H1 (cell line): ENCODE measurements at regions not wholly inside any gene's neighbourhood (a gene's known extent, or its start where the extent isn't known, plus 50 kb on each side); places are given as distances from the start of the nearest gene placed in this dataset.
A peak's percentile ranks its signal among the peaks of the same experiment; 100 is the strongest.

Source experiments
- CTCF ChIA-PET: fragments of 300-600 bp; sonication (Branson Sonifier 250); formaldehyde crosslinking; loops from one replicate; lab custom pipeline; 2021; ENCODE audit not compliant: partially characterized antibody; lab: Charles Lee
- POLR2A ChIA-PET: fragments of 300-600 bp; sonication (Branson Sonifier 250); formaldehyde crosslinking; loops from one replicate; lab custom pipeline; 2021; ENCODE audit warnings: inconsistent platforms; ENCODE audit not compliant: partially characterized antibody; lab: Charles Lee
- DNase-seq, 2 experiments: peaks; one replicate each; pipeline versions ENCODE4 v3.0.0 to v3.0.0-alpha.2; 2010 to 2022; ENCODE audit warnings: low spot score in 2 of 2, low read depth in 1 of 2, mixed read lengths in 1 of 2
- FAIRE-seq: peaks from 2 replicates; lab custom pipeline; 2011; peaks lifted over from hg19 to GRCh38; lab: Jason Lieb, UNC
- H2AFZ ChIP-seq: 2 replicates; pipeline ENCODE4 v1.8.1; 2012; ENCODE audit warnings: low read length, inconsistent platforms
- H2AK5ac ChIP-seq: 2 replicates; pipeline ENCODE4 v1.6.1; 2013; ENCODE audit warnings: low read depth, low read length
- H2BK120ac ChIP-seq: replicated peaks from 2 replicates; pipeline ENCODE3; 2013; ENCODE audit warnings: low read depth, low read length, inconsistent platforms
- H2BK12ac ChIP-seq: 2 replicates; pipeline ENCODE4 v1.6.1; 2013; ENCODE audit warnings: low read depth, low read length
- H2BK15ac ChIP-seq: 2 replicates; pipeline ENCODE4 v1.6.1; 2013; ENCODE audit warnings: low read length
- H2BK20ac ChIP-seq: 2 replicates; pipeline ENCODE4 v1.6.1; 2013; ENCODE audit warnings: low read length
- H2BK5ac ChIP-seq: 2 replicates; pipeline ENCODE4 v1.6.1; 2013; ENCODE audit warnings: low read depth, low read length
- H3K14ac ChIP-seq: 2 replicates; pipeline ENCODE4 v1.6.1; 2013; ENCODE audit warnings: inconsistent platforms; ENCODE audit not compliant: insufficient read length
- H3K18ac ChIP-seq: 2 replicates; pipeline ENCODE4 v1.6.1; 2013; ENCODE audit warnings: low read length; ENCODE audit errors: extremely low read depth
- H3K23ac ChIP-seq: 2 replicates; pipeline ENCODE4 v1.6.1; 2013; ENCODE audit warnings: inconsistent platforms; ENCODE audit not compliant: insufficient read length
- H3K23me2 ChIP-seq: 2 replicates; pipeline ENCODE4 v1.6.1; 2013; ENCODE audit warnings: low read depth, low read length
- H3K27ac ChIP-seq: 2 replicates; pipeline ENCODE4 v1.6.1; 2011; ENCODE audit warnings: low read depth, low read length, inconsistent platforms
- H3K27me3 ChIP-seq, 4 experiments: replicated peaks in 1 of 4; 1 replicate in 1 of 4; 2 replicates in 3 of 4; pipeline versions ENCODE4 v1.6.1 to v1.8.1; 2011 to 2013; ENCODE audit warnings: low read length in 3 of 4, mild to moderate bottlenecking in 3 of 4, inconsistent platforms in 2 of 4, mixed read lengths in 2 of 4, moderate library complexity in 1 of 4; ENCODE audit not compliant: control insufficient read depth in 3 of 4, insufficient read depth in 3 of 4; ENCODE audit errors: extremely low read depth in 1 of 4
- H3K36me3 ChIP-seq, 4 experiments: 2 replicates each; pipeline versions ENCODE4 v1.6.1 to v1.8.1; 2011 to 2013; ENCODE audit warnings: mild to moderate bottlenecking in 4 of 4, low read length in 3 of 4, moderate library complexity in 2 of 4, control low read depth in 1 of 4, inconsistent platforms in 1 of 4; ENCODE audit not compliant: insufficient read depth in 4 of 4, control insufficient read depth in 2 of 4
- H3K4ac ChIP-seq: replicated peaks from 2 replicates; pipeline ENCODE3; 2013; ENCODE audit warnings: low read length, low read depth, mixed read lengths, inconsistent platforms; ENCODE audit not compliant: insufficient read length
- H3K4me1 ChIP-seq, 4 experiments: replicated peaks in 1 of 4; 1 replicate in 1 of 4; 2 replicates in 3 of 4; pipeline versions ENCODE4 v1.6.1 to v1.8.1; 2011 to 2013; ENCODE audit warnings: low read length in 3 of 4, inconsistent platforms in 2 of 4, mixed read lengths in 1 of 4; ENCODE audit not compliant: insufficient read depth in 4 of 4, control insufficient read depth in 3 of 4
- H3K4me2 ChIP-seq, 2 experiments: 2 replicates each; pipeline versions ENCODE4 v1.6.1 to v1.8.1; 2011 to 2013; ENCODE audit warnings: low read depth in 2 of 2, low read length in 2 of 2, control low read depth in 1 of 2, inconsistent platforms in 1 of 2, mild to moderate bottlenecking in 1 of 2; ENCODE audit not compliant: insufficient read depth in 1 of 2
- H3K4me3 ChIP-seq, 4 experiments: fragments of 200-600, 300-600 bp in 1 of 4; sonication (generic), shearing (Covaris generic), sonication (Bioruptor Twin) in 1 of 4; 2 replicates each; pipeline versions ENCODE4 v1.5.1 to v1.8.1; 2011 to 2016; ENCODE audit warnings: low read length in 4 of 4, low read depth in 3 of 4, control low read depth in 2 of 4, inconsistent platforms in 2 of 4, mild to moderate bottlenecking in 2 of 4, mixed read lengths in 1 of 4, moderate library complexity in 1 of 4; ENCODE audit not compliant: insufficient read depth in 2 of 4; ENCODE audit errors: extremely low read depth in 1 of 4
- H3K56ac ChIP-seq: replicated peaks from 2 replicates; pipeline ENCODE3; 2013; ENCODE audit warnings: low read depth, mild to moderate bottlenecking, mixed read lengths, low read length, inconsistent platforms; ENCODE audit not compliant: insufficient read length
- H3K79me1 ChIP-seq: 2 replicates; pipeline ENCODE4 v1.6.1; 2013; ENCODE audit warnings: low read depth, low read length, control low read depth
- H3K79me2 ChIP-seq, 2 experiments: 2 replicates each; pipeline versions ENCODE4 v1.6.1 to v1.8.1; 2012 to 2013; ENCODE audit warnings: low read length in 2 of 2, mild to moderate bottlenecking in 2 of 2, inconsistent platforms in 1 of 2; ENCODE audit not compliant: insufficient read depth in 2 of 2, control insufficient read depth in 1 of 2
- H3K9ac ChIP-seq, 4 experiments: replicated peaks in 1 of 4; 1 replicate in 1 of 4; 2 replicates in 3 of 4; pipeline versions ENCODE4 v1.6.1 to v1.8.1; 2011 to 2013; ENCODE audit warnings: low read depth in 3 of 4, low read length in 3 of 4, control low read depth in 2 of 4, mild to moderate bottlenecking in 2 of 4, moderate library complexity in 2 of 4, inconsistent platforms in 1 of 4; ENCODE audit errors: extremely low read depth in 1 of 4
- H3K9me3 ChIP-seq, 2 experiments: 2 replicates each; pipeline versions ENCODE4 v1.6.1 to v1.8.1; 2012 to 2013; ENCODE audit warnings: mild to moderate bottlenecking in 2 of 2, moderate library complexity in 2 of 2, control low read depth in 1 of 2, inconsistent platforms in 1 of 2, low read depth in 1 of 2, low read length in 1 of 2, mixed read lengths in 1 of 2; ENCODE audit not compliant: insufficient read depth in 2 of 2
- H4K20me1 ChIP-seq, 2 experiments: replicated peaks in 1 of 2; 2 replicates each; pipeline versions ENCODE3 to v1.8.1; 2011 to 2013; ENCODE audit warnings: inconsistent platforms in 2 of 2, low read length in 2 of 2, mild to moderate bottlenecking in 1 of 2; ENCODE audit not compliant: insufficient read depth in 2 of 2, control insufficient read depth in 1 of 2
- H4K5ac ChIP-seq: 2 replicates; pipeline ENCODE4 v1.6.1; 2013; ENCODE audit warnings: low read length, low read depth, mixed read lengths, inconsistent platforms; ENCODE audit not compliant: insufficient read length
- H4K8ac ChIP-seq: 2 replicates; pipeline ENCODE4 v1.8.0; 2013; ENCODE audit warnings: mild to moderate bottlenecking, moderate library complexity, low read length, inconsistent platforms; ENCODE audit not compliant: insufficient read depth; ENCODE audit errors: extremely low read depth
- H4K91ac ChIP-seq: replicated peaks from 2 replicates; pipeline ENCODE3; 2013; ENCODE audit warnings: low read length, mixed read lengths, inconsistent platforms; ENCODE audit not compliant: insufficient read length
- ATF2 ChIP-seq: IDR thresholded peaks from 2 replicates; pipeline ENCODE4 v1.6.1; 2012; ENCODE audit warnings: low read length, inconsistent platforms
- ATF3 ChIP-seq: IDR thresholded peaks from 2 replicates; pipeline ENCODE4 v1.6.1; 2011; ENCODE audit warnings: low read depth, mild to moderate bottlenecking, low read length; ENCODE audit not compliant: insufficient read depth
- CBX8 ChIP-seq: fragments of 300-800, 300-1000 bp; sonication (generic); IDR thresholded peaks from 2 replicates; pipeline ENCODE4 v1.7.1; 2016; ENCODE audit warnings: low read depth, low read length, borderline replicate concordance
- CREB1 ChIP-seq: IDR thresholded peaks from 2 replicates; pipeline ENCODE4 v1.6.1; 2012; ENCODE audit warnings: inconsistent platforms
- HDAC2 ChIP-seq, 2 experiments: fragments of 300-600 bp in 1 of 2; sonication (generic) in 1 of 2; IDR thresholded peaks; 2 replicates each; pipeline ENCODE4 v1.6.1; 2011 to 2012; ENCODE audit warnings: low read depth in 2 of 2, low read length in 2 of 2, mild to moderate bottlenecking in 2 of 2, moderate library complexity in 2 of 2, borderline replicate concordance in 1 of 2, inconsistent platforms in 1 of 2
- SP4 ChIP-seq: IDR thresholded peaks from 2 replicates; pipeline ENCODE4 v1.6.1; 2012; ENCODE audit warnings: low read length, inconsistent platforms
- USF2 ChIP-seq: IDR thresholded peaks from 2 replicates; pipeline ENCODE4 v1.6.1; 2011; ENCODE audit warnings: low read length, improper control_type of control experiment
- WGBS, 2 experiments: shearing (Covaris generic) in 1 of 2; methylation state at CpG; one replicate each; pipeline versions ENCODE4 v1.1.6 to v1.1.7; 2013 to 2015; ENCODE audit warnings: low lambda C conversion rate in 2 of 2, mixed read lengths in 2 of 2, inconsistent platforms in 1 of 2, low coverage in 1 of 2, missing lambda C conversion rate in 1 of 2; ENCODE audit not compliant: insufficient replicate concordance in 2 of 2, insufficient coverage in 1 of 2, insufficient read length in 1 of 2; ENCODE audit errors: extremely low coverage in 1 of 2, missing lambda C conversion rate in 1 of 2; 5-methylcytosine and 5-hydroxymethylcytosine counted together

GRCh38 chr6:168193816-168194721, 115.1 kb upstream of the FRMD1 start:
- Histone ChIP-seq H3K9ac (no peak overlapping the region), H3K27ac (no peak overlapping the region), H3K27me3 (no peaks in the 10 kb centered on the region), H4K91ac (no peak overlapping the region), H4K8ac (no peak overlapping the region), H3K18ac (no peak overlapping the region), H2BK5ac (no peak overlapping the region), H3K79me1 (no peaks in the 10 kb centered on the region), H4K20me1 (no peaks in the 10 kb centered on the region), H4K5ac (no peak overlapping the region), H2BK20ac (no peak overlapping the region), H2BK15ac (no peak overlapping the region), H2AK5ac (no peak overlapping the region), H3K14ac (no peak overlapping the region), H3K56ac (no peak overlapping the region), H3K23me2 (no peaks in the 10 kb centered on the region), H3K4ac (no peak overlapping the region), H2BK120ac (no peak overlapping the region), H3K9me3 (no peaks in the 10 kb centered on the region), H3K4me2 (no peak overlapping the region), H2BK12ac (no peak overlapping the region), H2AFZ (no peak overlapping the region), H3K23ac (no peak overlapping the region), H3K79me2 (no peaks in the 10 kb centered on the region), H3K4me3 (no peak overlapping the region), H3K36me3 (no peaks in the 10 kb centered on the region), H3K4me1 (no peaks in the 10 kb centered on the region; a peak in 1 of 7 replicates)
- FAIRE-seq = no peak
- ChIA-PET POLR2A (interaction anchor here (1.4 to 1.5 kb wide), 2 partner anchors 14 to 31 kb away, joined by 3 read pairs; no protein-coding TSS in a partner anchor), CTCF (interaction anchor here (0.7 to 4.0 kb wide), 15 partner anchors 10 to 161 kb away, joined by 3 to 17 read pairs (median 3); no protein-coding TSS in a partner anchor)
- DNase-seq = peak in 1 of 2 experiments; percentile 63
- WGBS, 2 experiments = 91% methylated on average over 37 of the region's 42 CpGs; no CpG with 5 or more reads in 1 of the 2 experiments
- no peak for TF ChIP-seq CREB1
- TF ChIP-seq ATF3 = no peak
- TF ChIP-seq ATF2 = no peak
- TF ChIP-seq HDAC2 (IDR thresholded peaks at IDR 0.05; ENCODE audit: borderline replicate concordance in 1 of 2, low read depth in 2 of 2, low read length in 2 of 2) = no peak
- no peak for TF ChIP-seq USF2
- TF ChIP-seq CBX8 = no peak
- no peak for TF ChIP-seq SP4
